ENCODE measurements at regions not wholly inside any gene's neighbourhood (a gene's known extent, or its start where the extent isn't known, plus 50 kb on each side); places are given as distances from the start of the nearest gene placed in this dataset.

GRCh38 chr9:103615994-103616393 lies 478.1 kb upstream of the SMC2 start:
- TF ChIP-seq CTCF (IDR thresholded peaks at IDR 0.05) (no peak), POLR2A (IDR thresholded peaks at IDR 0.05) (no peak), POLR2AphosphoS5 (IDR thresholded peaks at IDR 0.05) (no peak)

Data from stomach (tissue), 4 donors.